ENCODE measurements at regions not wholly inside any gene's neighbourhood (a gene's known extent, or its start where the extent isn't known, plus 50 kb on each side); places are given as distances from the start of the nearest gene placed in this dataset.

DNA sequence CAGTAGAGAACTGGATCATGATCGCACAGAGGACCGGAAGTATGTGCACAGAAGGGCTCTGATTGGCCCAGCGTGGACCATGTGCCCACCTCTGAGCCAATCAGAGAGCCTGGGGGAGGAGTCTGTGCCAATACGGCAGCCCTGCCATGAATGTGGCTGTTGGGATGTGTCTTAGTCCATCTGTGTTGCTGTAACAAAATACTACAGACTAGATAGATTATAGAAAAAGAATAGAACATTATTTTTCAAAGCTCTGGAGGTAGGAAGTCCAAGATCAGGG is 132.0 kb downstream of the NDUFA10 start:
- Histone ChIP-seq H3K4me1 (no peaks in the 10 kb centered on the region), H3K4me3 (ENCODE audit: low read depth, low read length) (no peak overlapping the region), H3K9me3 (no peaks in the 10 kb centered on the region), H3K36me3 (no peaks in the 10 kb centered on the region), H3K27me3 (0 out of 2 replicates have a peak, but pooled peaks cover 4% of the 10 kb centered on the region)
- peak; percentile 54 for DNase-seq
- TF ChIP-seq CTCF (IDR thresholded peaks at IDR 0.05; ENCODE audit: low read depth, low read length): no peak

- no peak for TF ChIP-seq CTCF (IDR thresholded peaks at IDR 0.05; ENCODE audit: low read depth, low read length)
- H3K4me3 ChIP-seq (ENCODE audit: low read depth, low read length): no peak overlapping the region
- H3K36me3 ChIP-seq: no peaks in the 10 kb centered on the region
- no peaks in the 10 kb centered on the region for H3K9me3 ChIP-seq
- H3K4me1 ChIP-seq: no peaks in the 10 kb centered on the region
- DNase-seq: no peak
- 0 out of 2 replicates have a peak, but pooled peaks cover 4% of the 10 kb centered on the region for H3K27me3 ChIP-seq
Measured at GRCh38 chr2:239892441-239893235, 132.5 kb downstream of the NDUFA10 start.

- no peak for DNase-seq
- H3K36me3 ChIP-seq: no peaks in the 10 kb centered on the region
- H3K9me3 ChIP-seq: no peaks in the 10 kb centered on the region
- no peak for TF ChIP-seq CTCF (IDR thresholded peaks at IDR 0.05; ENCODE audit: low read depth, low read length)
- H3K27me3 ChIP-seq: 0 out of 2 replicates have a peak, but pooled peaks cover 4% of the 10 kb centered on the region
- no peak overlapping the region for H3K4me3 ChIP-seq (ENCODE audit: low read depth, low read length)
- no peaks in the 10 kb centered on the region for H3K4me1 ChIP-seq
Measured at GRCh38 chr2:239891698-239892097, 133.4 kb downstream of the NDUFA10 start.

GRCh38 chr2:239890206-239890746 is 134.9 kb downstream of the NDUFA10 start:
- no peaks in the 10 kb centered on the region for H3K4me1 ChIP-seq
- no peaks in the 10 kb centered on the region for H3K36me3 ChIP-seq
- no peaks in the 10 kb centered on the region for H3K27me3 ChIP-seq
- no peak for DNase-seq
- H3K9me3 ChIP-seq: no peaks in the 10 kb centered on the region
- H3K4me3 ChIP-seq (ENCODE audit: low read depth, low read length): no peak overlapping the region
- TF ChIP-seq CTCF (IDR thresholded peaks at IDR 0.05; ENCODE audit: low read depth, low read length): no peak

DNA sequence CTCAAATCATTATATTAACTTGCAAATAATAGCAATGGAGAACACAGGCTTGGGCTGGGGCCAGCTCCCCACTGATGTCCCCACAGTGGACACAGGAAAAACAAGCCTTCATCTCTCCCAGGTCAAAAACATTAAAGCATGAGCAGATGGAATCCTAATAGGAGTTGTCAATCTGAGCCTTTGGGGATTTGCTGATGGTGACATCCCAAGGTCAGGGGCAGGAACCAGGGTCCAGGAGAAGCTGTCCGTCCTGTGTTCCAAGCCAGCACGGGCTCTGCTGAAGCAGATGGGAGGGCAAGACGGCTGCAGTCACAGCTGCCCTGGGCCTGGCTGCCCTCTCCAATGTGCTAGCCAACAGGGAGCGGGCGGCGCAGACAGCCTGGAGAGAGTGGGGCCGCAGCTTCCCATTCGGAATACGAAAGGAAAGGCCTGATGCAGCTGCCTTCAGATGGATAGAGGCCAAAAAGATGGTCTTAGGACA is 135.5 kb downstream of the NDUFA10 start:
- TF ChIP-seq CTCF (IDR thresholded peaks at IDR 0.05; ENCODE audit: low read depth, low read length): no peak
- H3K9me3 ChIP-seq: peaks cover 3% of the 10 kb centered on the region; the same call in 1 of the 2 replicates
- H3K4me3 ChIP-seq (ENCODE audit: low read depth, low read length): no peak overlapping the region
- no peak for DNase-seq
- no peaks in the 10 kb centered on the region for H3K36me3 ChIP-seq
- no peaks in the 10 kb centered on the region for H3K4me1 ChIP-seq
- no peaks in the 10 kb centered on the region for H3K27me3 ChIP-seq

- H3K9me3 ChIP-seq: peaks cover 3% of the 10 kb centered on the region; the same call in 1 of the 2 replicates
- DNase-seq: no peak
- no peaks in the 10 kb centered on the region for H3K36me3 ChIP-seq
- no peak overlapping the region for H3K4me3 ChIP-seq (ENCODE audit: low read depth, low read length)
- no peak for TF ChIP-seq CTCF (IDR thresholded peaks at IDR 0.05; ENCODE audit: low read depth, low read length)
- H3K4me1 ChIP-seq: no peaks in the 10 kb centered on the region
- no peaks in the 10 kb centered on the region for H3K27me3 ChIP-seq
Measured at GRCh38 chr2:239887604-239888003, 137.5 kb downstream of the NDUFA10 start.
